ENCODE measurements at regions not wholly inside any gene's neighbourhood (a gene's known extent, or its start where the extent isn't known, plus 50 kb on each side); places are given as distances from the start of the nearest gene placed in this dataset.

DNA sequence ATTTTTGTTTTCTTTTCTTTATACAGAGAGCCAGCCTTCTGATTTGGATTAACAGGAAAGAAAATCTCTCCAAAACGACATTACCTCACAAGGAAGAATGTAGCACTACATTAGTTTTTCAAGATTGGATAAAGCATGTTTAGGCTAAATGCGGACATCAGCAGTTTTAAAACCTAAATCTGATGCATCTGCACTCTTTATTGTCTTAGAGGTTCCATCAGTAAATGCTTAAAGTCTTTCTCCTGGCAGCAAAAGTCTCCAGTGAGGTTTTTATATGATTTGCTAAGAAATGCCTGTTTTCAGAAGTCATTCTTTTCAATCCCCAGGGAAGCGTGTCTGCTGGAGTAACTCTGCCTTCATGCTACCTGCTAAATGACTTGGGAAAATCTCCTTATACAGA lies 912.9 kb upstream of the INTU start:
- TF ChIP-seq EZH2phosphoT487 (IDR thresholded peaks at IDR 0.05; ENCODE audit: low read depth): no peak
- TF ChIP-seq, protein P1, sequence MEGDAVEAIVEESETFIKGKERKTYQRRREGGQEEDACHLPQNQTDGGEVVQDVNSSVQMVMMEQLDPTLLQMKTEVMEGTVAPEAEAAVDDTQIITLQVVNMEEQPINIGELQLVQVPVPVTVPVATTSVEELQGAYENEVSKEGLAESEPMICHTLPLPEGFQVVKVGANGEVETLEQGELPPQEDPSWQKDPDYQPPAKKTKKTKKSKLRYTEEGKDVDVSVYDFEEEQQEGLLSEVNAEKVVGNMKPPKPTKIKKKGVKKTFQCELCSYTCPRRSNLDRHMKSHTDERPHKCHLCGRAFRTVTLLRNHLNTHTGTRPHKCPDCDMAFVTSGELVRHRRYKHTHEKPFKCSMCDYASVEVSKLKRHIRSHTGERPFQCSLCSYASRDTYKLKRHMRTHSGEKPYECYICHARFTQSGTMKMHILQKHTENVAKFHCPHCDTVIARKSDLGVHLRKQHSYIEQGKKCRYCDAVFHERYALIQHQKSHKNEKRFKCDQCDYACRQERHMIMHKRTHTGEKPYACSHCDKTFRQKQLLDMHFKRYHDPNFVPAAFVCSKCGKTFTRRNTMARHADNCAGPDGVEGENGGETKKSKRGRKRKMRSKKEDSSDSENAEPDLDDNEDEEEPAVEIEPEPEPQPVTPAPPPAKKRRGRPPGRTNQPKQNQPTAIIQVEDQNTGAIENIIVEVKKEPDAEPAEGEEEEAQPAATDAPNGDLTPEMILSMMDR (IDR thresholded peaks at IDR 0.05; ENCODE audit: low read depth, low read length): no peak
